HG02642 (cell line): ENCODE measurements at regions not wholly inside any gene's neighbourhood (a gene's known extent, or its start where the extent isn't known, plus 50 kb on each side); places are given as distances from the start of the nearest gene placed in this dataset.
"Not testable (repeated sequence)": the region's sequence is repeated elsewhere in the genome, so short reads cannot be mapped to it uniquely, and the experiment has no call there.

Experiments
- ATAC-seq: cut with Tn5 transposase; IDR thresholded peaks from one replicate; pipeline ENCODE4 v1.9.1; 2021; ENCODE audit warnings: mild to moderate bottlenecking; ENCODE audit not compliant: unreplicated experiment, poor library complexity

GRCh38 chr2:8334866-8335325, 347.0 kb upstream of the ID2 start:
- ATAC-seq, result no peak

- no peak for ATAC-seq
Observed at GRCh38 chr2:8335801-8336200, 346.1 kb upstream of the ID2 start.

DNA sequence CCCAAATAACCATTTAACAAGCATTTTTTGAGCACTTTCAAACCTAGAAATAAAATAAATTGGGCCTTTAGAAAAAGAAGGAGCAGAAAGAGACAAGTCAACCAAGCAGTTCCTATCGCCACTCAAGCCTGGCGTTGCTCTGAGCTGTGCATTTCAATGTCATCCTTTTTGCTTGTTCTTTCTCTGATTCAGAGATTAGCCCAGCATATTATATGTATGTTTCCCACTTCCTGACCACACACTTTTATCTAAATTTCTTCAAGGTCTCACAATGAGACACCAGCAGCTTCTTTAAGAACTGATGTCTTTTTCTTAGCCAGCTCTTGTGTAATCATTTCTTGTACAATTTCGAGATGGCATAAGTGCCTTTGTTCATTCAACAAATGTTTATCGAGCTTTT, 344.5 kb upstream of the ID2 start:
- ATAC-seq, result no peak

GRCh38 chr2:8342407-8342806, 339.4 kb upstream of the ID2 start:
- no peak for ATAC-seq

GRCh38 chr2:8343031-8343430, 338.8 kb upstream of the ID2 start:
- ATAC-seq, result no peak

- no peak for ATAC-seq
Observed at GRCh38 chr2:8344144-8345097, 337.4 kb upstream of the ID2 start.

DNA sequence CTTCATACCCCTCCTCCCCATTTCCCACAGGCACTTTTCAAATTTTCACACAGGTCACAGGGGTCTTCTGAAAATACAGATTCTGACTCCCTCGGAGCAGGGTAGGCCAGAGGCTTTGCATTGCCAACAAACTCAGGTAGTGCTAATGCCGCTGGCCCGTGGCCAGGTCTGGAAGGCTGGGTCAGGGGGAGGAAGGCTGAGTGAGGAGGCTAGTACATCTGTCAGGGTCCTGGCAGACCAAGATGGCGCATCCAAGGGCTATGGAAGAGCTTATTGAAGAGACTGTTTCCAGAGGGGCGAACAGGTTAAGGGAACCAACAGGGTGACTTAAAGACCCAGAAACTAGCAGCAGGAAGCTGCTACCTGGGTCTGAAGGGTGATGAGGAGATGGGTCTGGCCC, 336.7 kb upstream of the ID2 start:
- ATAC-seq, result no peak

GRCh38 chr2:8346208-8346607, 335.6 kb upstream of the ID2 start:
- ATAC-seq, result no peak

- ATAC-seq, result no peak
Observed at GRCh38 chr2:8346706-8347430, 335.0 kb upstream of the ID2 start.

GRCh38 chr2:8348911-8349310, 332.9 kb upstream of the ID2 start:
- not testable (repeated sequence) for ATAC-seq

GRCh38 chr2:8352296-8352695, 329.6 kb upstream of the ID2 start:
- ATAC-seq, result no peak

GRCh38 chr2:8352989-8353388, 328.9 kb upstream of the ID2 start:
- no peak for ATAC-seq

DNA sequence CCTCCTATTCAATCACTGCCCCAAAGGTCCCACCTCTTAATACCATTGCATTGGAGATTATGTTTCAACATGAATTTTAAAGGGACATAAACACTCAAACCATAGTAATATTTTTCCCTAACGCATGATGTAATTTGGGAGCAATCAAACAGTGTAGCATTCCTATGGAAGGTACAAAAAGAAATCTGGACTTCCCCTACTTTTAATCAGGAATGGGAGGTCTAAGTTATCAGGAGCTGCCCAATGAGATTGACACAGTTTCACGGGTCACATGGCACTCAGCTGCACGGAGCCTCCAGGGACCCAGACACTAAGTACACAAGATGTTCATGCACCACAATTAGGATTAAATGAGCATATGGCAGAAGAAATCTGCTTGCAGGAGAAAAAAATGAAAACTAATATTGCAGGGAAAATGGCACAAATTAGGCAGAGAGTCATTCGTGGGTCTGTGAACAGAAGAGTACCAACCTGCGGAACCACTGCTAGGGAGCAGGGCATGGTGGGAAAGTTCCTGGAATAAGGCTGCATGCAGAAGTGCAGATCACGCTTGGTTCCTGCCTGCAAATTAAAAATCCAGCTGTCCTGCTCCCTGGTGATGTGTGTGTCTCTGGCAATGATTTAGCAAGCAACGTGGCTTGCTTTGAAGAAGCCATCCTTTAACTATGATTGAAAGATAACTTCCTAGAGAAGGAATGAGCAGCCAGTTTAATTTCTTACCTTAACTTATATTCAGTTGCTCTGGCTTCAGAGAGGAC, 326.6 kb upstream of the ID2 start:
- ATAC-seq, result no peak

DNA sequence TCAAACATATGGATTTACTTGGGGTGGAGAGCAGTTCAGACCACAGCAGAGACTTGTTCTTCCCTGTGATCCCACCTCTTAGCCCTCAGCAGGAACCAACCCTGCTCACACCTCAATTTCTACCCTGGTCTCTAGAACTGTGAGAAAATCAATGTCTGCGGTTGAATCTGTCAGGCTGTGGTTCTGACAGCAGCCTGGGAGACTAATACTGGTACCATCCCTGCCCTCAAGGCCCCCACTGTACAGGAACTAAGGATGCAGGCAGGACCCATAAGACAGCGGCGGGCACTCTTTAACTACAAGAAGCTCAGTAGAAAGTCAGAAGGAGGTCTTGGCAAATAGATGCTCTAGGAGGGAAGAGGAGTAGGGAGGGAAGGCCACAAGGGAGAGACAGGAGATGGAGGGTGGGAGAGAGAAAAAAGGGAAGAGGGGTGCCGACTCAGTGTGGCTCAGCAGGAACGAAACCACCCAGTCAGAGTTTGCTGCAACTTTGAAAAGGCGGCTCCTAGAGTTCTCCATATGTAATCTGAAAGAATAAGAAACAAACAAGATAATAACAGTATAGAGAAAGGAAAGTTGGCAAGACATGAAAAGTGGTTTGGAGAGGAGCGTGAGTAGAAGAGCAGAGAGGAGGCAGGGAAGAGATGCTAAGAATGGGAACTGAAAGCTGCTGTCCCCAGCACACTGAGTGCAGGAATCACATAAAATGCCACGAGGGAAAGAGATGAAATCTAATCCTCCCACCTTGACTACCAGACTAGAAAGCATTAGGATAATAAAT, 323.9 kb upstream of the ID2 start:
- no peak for ATAC-seq

DNA sequence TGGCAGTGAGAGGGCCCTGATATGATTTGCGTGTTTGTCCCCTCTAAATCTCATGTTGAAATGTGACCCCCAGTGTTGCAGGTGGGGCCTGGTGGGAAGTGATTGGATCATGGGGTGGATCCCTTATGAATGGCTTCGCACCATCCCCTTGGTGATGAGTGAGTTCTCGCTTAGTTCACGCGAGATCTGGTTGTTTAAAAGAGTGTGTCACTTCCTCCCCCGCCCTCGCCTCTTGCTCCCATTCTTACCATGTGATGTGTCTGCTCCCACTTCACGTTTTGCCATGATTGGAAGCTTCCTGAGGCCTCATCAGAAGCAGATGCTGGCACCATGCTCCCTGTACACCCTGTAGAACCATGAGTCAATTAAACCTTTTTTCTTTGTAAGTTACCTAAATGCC, 319.9 kb upstream of the ID2 start:
- ATAC-seq, result no peak

GRCh38 chr2:8363161-8363560, 318.7 kb upstream of the ID2 start:
- ATAC-seq, result no peak

DNA sequence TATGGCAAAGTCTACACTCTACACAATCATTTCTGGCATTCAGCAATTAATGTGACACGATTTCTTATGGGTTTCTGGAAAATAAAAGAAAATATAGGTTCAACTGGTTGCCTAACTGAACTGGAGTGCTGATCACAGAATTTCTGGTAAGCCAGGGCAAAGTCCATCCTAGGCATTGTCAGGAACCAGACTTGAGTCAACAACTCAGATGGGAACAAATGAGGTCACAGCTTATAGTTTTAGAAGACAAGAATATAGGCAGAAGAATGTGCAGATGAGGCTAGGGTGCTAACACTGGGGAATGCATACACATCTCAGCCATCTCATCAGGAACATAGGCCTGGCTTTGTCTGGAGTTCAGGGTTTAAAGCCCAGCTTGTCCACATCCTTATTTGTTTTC, 317.2 kb upstream of the ID2 start:
- no peak for ATAC-seq

- ATAC-seq, result no peak
Observed at GRCh38 chr2:8365331-8365910, 316.4 kb upstream of the ID2 start.

GRCh38 chr2:8367833-8368232, 314.0 kb upstream of the ID2 start:
- ATAC-seq, result no peak

DNA sequence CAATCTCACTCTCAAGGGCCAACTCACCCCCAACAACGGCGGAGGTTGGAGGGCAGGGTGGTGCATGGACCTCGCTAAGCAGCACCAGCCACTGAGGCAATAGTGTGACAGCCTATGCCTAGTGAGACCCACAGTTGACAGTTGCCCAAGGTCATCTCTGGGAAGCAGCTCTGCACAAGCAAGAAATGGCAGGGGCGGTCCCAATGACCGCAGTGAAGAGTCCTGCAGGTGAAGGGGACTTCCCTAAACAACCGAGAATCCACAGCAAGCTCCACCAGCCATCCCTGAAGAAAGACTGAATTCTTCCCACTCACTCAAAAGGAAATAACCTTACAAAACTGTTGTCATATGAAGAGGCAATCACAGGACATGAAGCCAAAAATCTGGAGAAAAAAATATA, 313.4 kb upstream of the ID2 start:
- ATAC-seq, result peak; percentile 79
